ENCODE measurements at regions not wholly inside any gene's neighbourhood (a gene's known extent, or its start where the extent isn't known, plus 50 kb on each side); places are given as distances from the start of the nearest gene placed in this dataset.

DNA sequence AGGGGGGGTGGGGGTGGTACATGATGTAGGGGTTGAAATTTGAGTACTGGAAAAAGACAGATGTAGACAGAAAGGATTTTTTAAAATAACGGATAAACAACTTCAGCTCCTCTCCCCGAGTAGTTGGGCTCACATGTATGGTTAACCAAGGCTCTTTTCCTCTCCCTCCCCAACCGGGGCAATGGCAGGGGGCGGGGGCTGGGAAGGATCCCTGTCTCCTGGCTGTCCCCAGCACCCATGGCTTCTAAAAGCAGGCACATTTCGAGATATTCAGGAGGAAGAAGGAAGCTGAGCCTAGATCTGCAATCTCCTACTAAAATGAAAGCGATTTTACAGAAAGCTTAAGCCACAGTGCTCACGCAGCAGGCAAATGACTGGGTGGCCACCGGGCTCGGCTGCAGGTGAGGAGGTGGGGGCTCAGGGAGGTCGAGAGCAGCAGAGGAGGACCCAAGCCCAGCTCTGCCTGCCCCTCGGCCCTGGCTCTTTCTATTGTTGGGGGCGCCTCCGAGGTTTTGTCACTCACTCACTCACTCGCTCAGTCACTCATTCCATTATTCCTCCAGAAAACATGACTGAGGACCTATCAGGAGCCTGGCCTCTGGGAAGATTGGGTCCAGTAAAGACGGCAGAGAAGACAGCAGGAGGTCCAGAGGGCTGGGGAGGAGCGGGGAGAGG lies 573.3 kb downstream of the PTPRU start:
- TF ChIP-seq, protein P1, sequence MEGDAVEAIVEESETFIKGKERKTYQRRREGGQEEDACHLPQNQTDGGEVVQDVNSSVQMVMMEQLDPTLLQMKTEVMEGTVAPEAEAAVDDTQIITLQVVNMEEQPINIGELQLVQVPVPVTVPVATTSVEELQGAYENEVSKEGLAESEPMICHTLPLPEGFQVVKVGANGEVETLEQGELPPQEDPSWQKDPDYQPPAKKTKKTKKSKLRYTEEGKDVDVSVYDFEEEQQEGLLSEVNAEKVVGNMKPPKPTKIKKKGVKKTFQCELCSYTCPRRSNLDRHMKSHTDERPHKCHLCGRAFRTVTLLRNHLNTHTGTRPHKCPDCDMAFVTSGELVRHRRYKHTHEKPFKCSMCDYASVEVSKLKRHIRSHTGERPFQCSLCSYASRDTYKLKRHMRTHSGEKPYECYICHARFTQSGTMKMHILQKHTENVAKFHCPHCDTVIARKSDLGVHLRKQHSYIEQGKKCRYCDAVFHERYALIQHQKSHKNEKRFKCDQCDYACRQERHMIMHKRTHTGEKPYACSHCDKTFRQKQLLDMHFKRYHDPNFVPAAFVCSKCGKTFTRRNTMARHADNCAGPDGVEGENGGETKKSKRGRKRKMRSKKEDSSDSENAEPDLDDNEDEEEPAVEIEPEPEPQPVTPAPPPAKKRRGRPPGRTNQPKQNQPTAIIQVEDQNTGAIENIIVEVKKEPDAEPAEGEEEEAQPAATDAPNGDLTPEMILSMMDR (IDR thresholded peaks at IDR 0.05; ENCODE audit: insufficient read depth, low read depth, low read length), result no peak
- no peak for TF ChIP-seq EZH2 (IDR thresholded peaks at IDR 0.05; ENCODE audit: insufficient read depth, low read length)
